BJ (cell line): ENCODE measurements at regions not wholly inside any gene's neighbourhood (a gene's known extent, or its start where the extent isn't known, plus 50 kb on each side); places are given as distances from the start of the nearest gene placed in this dataset.

Experiments used
- CTCF ChIA-PET: fragments of 350-600 bp; formaldehyde crosslinking; extraction: SDS; loops from one replicate; lab custom pipeline; 2021; ENCODE audit warnings: antibody characterized with exemption, inconsistent platforms; lab: Yijun Ruan, JAX
- POLR2A ChIA-PET: fragments of 300-600 bp; sonication (Branson Sonifier 250); formaldehyde crosslinking; extraction: SDS; loops from one replicate; lab custom pipeline; 2021; ENCODE audit warnings: antibody characterized with exemption; lab: Charles Lee
- DNase-seq: peaks from one replicate; pipeline ENCODE4 v3.0.0-alpha.2; 2011; ENCODE audit warnings: low read depth
- H3K27me3 ChIP-seq: 2 replicates; pipeline ENCODE4 v1.6.0; 2011; ENCODE audit warnings: low read length; ENCODE audit not compliant: control insufficient read depth, insufficient read depth
- H3K36me3 ChIP-seq: 2 replicates; pipeline ENCODE4 v1.5.1; 2011; ENCODE audit warnings: low read length; ENCODE audit not compliant: control insufficient read depth, insufficient read depth
- H3K4me3 ChIP-seq: 2 replicates; pipeline ENCODE4 v1.5.1; 2011; ENCODE audit warnings: low read depth, mild to moderate bottlenecking, control low read depth, low read length
- CTCF ChIP-seq: IDR thresholded peaks from 2 replicates; pipeline ENCODE4 v1.5.1; 2011; ENCODE audit warnings: low read depth, mild to moderate bottlenecking, control low read depth, inconsistent platforms, low read length, moderate library complexity; ENCODE audit not compliant: insufficient read depth

- POLR2A ChIA-PET: no interaction called here
- Histone ChIP-seq H3K4me3 (no peak overlapping the region), H3K36me3 (no peaks in the 10 kb centered on the region), H3K27me3 (peaks cover 5% of the 10 kb centered on the region)
- no peak for TF ChIP-seq CTCF
- DNase-seq: no peak
- CTCF ChIA-PET: no interaction called here
These were observed 101.8 kb upstream of the PITRM1 start for GRCh38 chr10:3274414-3274813.

- H3K27me3 ChIP-seq: peaks cover 5% of the 10 kb centered on the region
- TF ChIP-seq CTCF: no peak
- no peak for DNase-seq
- ChIA-PET CTCF (no interaction called here), POLR2A (no interaction called here)
- no peaks in the 10 kb centered on the region for H3K36me3 ChIP-seq
- no peak overlapping the region for H3K4me3 ChIP-seq
These were observed 101.4 kb upstream of the PITRM1 start for GRCh38 chr10:3273966-3274365.

GRCh38 chr10:3272300-3272699 is 99.7 kb upstream of the PITRM1 start:
- Histone ChIP-seq H3K4me3 (no peak overlapping the region), H3K36me3 (no peaks in the 10 kb centered on the region), H3K27me3 (peaks cover 3% of the 10 kb centered on the region)
- CTCF ChIA-PET: no interaction called here
- DNase-seq: no peak
- POLR2A ChIA-PET: no interaction called here
- no peak for TF ChIP-seq CTCF

GRCh38 chr10:3271354-3272115 is 99.0 kb upstream of the PITRM1 start:
- CTCF ChIA-PET: interaction anchor here (0.9 kb wide), 1 partner anchor 17 kb away, joined by 3 read pairs; no protein-coding TSS in a partner anchor

More at GRCh38 chr10:3271354-3272115, 99.0 kb upstream of the PITRM1 start:
- H3K27me3 ChIP-seq: peaks cover 3% of the 10 kb centered on the region
- no peak for TF ChIP-seq CTCF
- H3K4me3 ChIP-seq: no peak overlapping the region
- no peak for DNase-seq
- no peaks in the 10 kb centered on the region for H3K36me3 ChIP-seq
- POLR2A ChIA-PET: no interaction called here
